Tibial artery (tissue), 4 donors: ENCODE measurements at regions not wholly inside any gene's neighbourhood (a gene's known extent, or its start where the extent isn't known, plus 50 kb on each side); places are given as distances from the start of the nearest gene placed in this dataset.

Experiments used
- DNase-seq, 2 donors: peaks; one replicate each; pipeline ENCODE4 v3.0.0-alpha.2; 2019
- H3K27ac ChIP-seq, 2 donors: fragments of 200-600 bp; sonication (generic) in 1 of 2; 1 replicate in 1 of 2; 2 replicates in 1 of 2; pipeline ENCODE4 v1.5.1; 2018 to 2019; ENCODE audit warnings: mild to moderate bottlenecking in 1 of 2
- H3K27me3 ChIP-seq, 2 donors: fragments of 200-600 bp; sonication (generic) in 1 of 2; one replicate each; pipeline versions ENCODE4 v1.5.1 to v1.6.0; 2016 to 2019
- H3K36me3 ChIP-seq, 3 donors: fragments of 200-600 bp; sonication (generic) in 2 of 3; one replicate each; pipeline ENCODE4 v1.5.1; 2016 to 2019; ENCODE audit warnings: mild to moderate bottlenecking in 2 of 3
- H3K4me1 ChIP-seq, 4 donors: fragments of 200-600 bp; sonication (generic) in 2 of 4; 1 replicate in 3 of 4; 2 replicates in 1 of 4; pipeline ENCODE4 v1.5.1; 2016 to 2019
- H3K4me3 ChIP-seq, 2 donors: fragments of 200-600 bp; sonication (generic) in 1 of 2; 1 replicate in 1 of 2; 2 replicates in 1 of 2; pipeline ENCODE4 v1.5.1; 2018 to 2019; ENCODE audit warnings: mild to moderate bottlenecking in 2 of 2
- H3K9me3 ChIP-seq, 3 donors: fragments of 200-600 bp; sonication (generic) in 1 of 3; one replicate each; pipeline ENCODE4 v1.5.1; 2016 to 2019
- CTCF ChIP-seq, 2 experiments: fragments of 200-600 bp in 1 of 2; fragments of 450-650 bp in 1 of 2; IDR thresholded peaks; one replicate each; pipeline ENCODE4 v1.5.1; 2017 to 2019; ENCODE audit warnings: antibody characterized with exemption in 2 of 2, mild to moderate bottlenecking in 1 of 2, moderate library complexity in 1 of 2
- intact Hi-C: fragments of 100-400 bp; cut with DNase I; formaldehyde crosslinking; loops from one replicate; pipeline ENCODE4 v1.15.0; 2023; ENCODE audit warnings: low total_unique reads

GRCh38 chrX:13260598-13260997 lies 59.3 kb downstream of the ATXN3L start:
- no peak for TF ChIP-seq CTCF (IDR thresholded peaks at IDR 0.05)
- intact Hi-C loops: no loop called here
- no peaks in the 10 kb centered on the region for H3K36me3 ChIP-seq
- no peaks in the 10 kb centered on the region for H3K27me3 ChIP-seq
- no peak for DNase-seq
- H3K4me1 ChIP-seq: no peaks in the 10 kb centered on the region
- no peak overlapping the region for H3K27ac ChIP-seq
- no peaks in the 10 kb centered on the region for H3K9me3 ChIP-seq
- no peak overlapping the region for H3K4me3 ChIP-seq

GRCh38 chrX:13258725-13259124 lies 61.1 kb downstream of the ATXN3L start:
- Histone ChIP-seq H3K4me1 (no peaks in the 10 kb centered on the region), H3K27me3 (no peaks in the 10 kb centered on the region), H3K4me3 (no peak overlapping the region), H3K27ac (no peak overlapping the region), H3K36me3 (no peaks in the 10 kb centered on the region), H3K9me3 (no peaks in the 10 kb centered on the region)
- DNase-seq: no peak
- TF ChIP-seq CTCF (IDR thresholded peaks at IDR 0.05): no peak
- intact Hi-C loops: no loop called here

- no peaks in the 10 kb centered on the region for H3K36me3 ChIP-seq
- no peaks in the 10 kb centered on the region for H3K27me3 ChIP-seq
- TF ChIP-seq CTCF (IDR thresholded peaks at IDR 0.05): no peak
- H3K27ac ChIP-seq: no peak overlapping the region
- H3K4me3 ChIP-seq: no peak overlapping the region
- DNase-seq: no peak
- no peaks in the 10 kb centered on the region for H3K4me1 ChIP-seq
- H3K9me3 ChIP-seq: peaks cover 0 to 3% (median 0%) of the 10 kb centered on the region in 3 donors
- intact Hi-C loops: no loop called here
Measured at GRCh38 chrX:13258052-13258444, 61.8 kb downstream of the ATXN3L start.

GRCh38 chrX:13257223-13258051 lies 62.4 kb downstream of the ATXN3L start:
- no peaks in the 10 kb centered on the region for H3K36me3 ChIP-seq
- no peaks in the 10 kb centered on the region for H3K4me1 ChIP-seq
- TF ChIP-seq CTCF (IDR thresholded peaks at IDR 0.05): no peak
- peaks cover 0 to 5% (median 0%) of the 10 kb centered on the region in 3 donors for H3K9me3 ChIP-seq
- intact Hi-C loops: no loop called here
- H3K27ac ChIP-seq: no peak overlapping the region
- no peak for DNase-seq
- no peak overlapping the region for H3K4me3 ChIP-seq
- H3K27me3 ChIP-seq: no peaks in the 10 kb centered on the region

- TF ChIP-seq CTCF (IDR thresholded peaks at IDR 0.05): no peak
- no peaks in the 10 kb centered on the region for H3K27me3 ChIP-seq
- H3K4me3 ChIP-seq: no peak overlapping the region
- intact Hi-C loops: no loop called here
- no peak overlapping the region for H3K27ac ChIP-seq
- H3K4me1 ChIP-seq: no peaks in the 10 kb centered on the region
- no peaks in the 10 kb centered on the region for H3K36me3 ChIP-seq
- DNase-seq: no peak
- H3K9me3 ChIP-seq: peaks cover 0 to 5% (median 0%) of the 10 kb centered on the region in 3 donors
Measured at GRCh38 chrX:13256603-13257002, 63.2 kb downstream of the ATXN3L start.
